HG03442 (cell line): ENCODE measurements at regions not wholly inside any gene's neighbourhood (a gene's known extent, or its start where the extent isn't known, plus 50 kb on each side); places are given as distances from the start of the nearest gene placed in this dataset.
"Not testable (repeated sequence)": the region's sequence is repeated elsewhere in the genome, so short reads cannot be mapped to it uniquely, and the experiment has no call there.

Experiments
- ATAC-seq: cut with Tn5 transposase; IDR thresholded peaks from one replicate; pipeline ENCODE4 v1.9.1; 2021; ENCODE audit warnings: mild to moderate bottlenecking, moderate library complexity; ENCODE audit not compliant: unreplicated experiment

GRCh38 chr10:117458571-117458970, 83.3 kb upstream of the PDZD8 start:
- ATAC-seq, result no peak

- no peak for ATAC-seq
Measured at GRCh38 chr10:117457932-117458331, 82.7 kb upstream of the PDZD8 start.

GRCh38 chr10:117457071-117457810, 82.0 kb upstream of the PDZD8 start:
- no peak for ATAC-seq

- ATAC-seq, result no peak
Measured at GRCh38 chr10:117455346-117455745, 80.1 kb upstream of the PDZD8 start.

- ATAC-seq, result no peak
Measured at GRCh38 chr10:117454502-117454901, 79.3 kb upstream of the PDZD8 start.

- ATAC-seq, result not testable (repeated sequence)
Measured at GRCh38 chr10:117453484-117453883, 78.2 kb upstream of the PDZD8 start.

GRCh38 chr10:117450940-117451339, 75.7 kb upstream of the PDZD8 start:
- ATAC-seq, result no peak

- no peak for ATAC-seq
Measured at GRCh38 chr10:117449636-117450035, 74.4 kb upstream of the PDZD8 start.

- no peak for ATAC-seq
Measured at GRCh38 chr10:117448802-117449201, 73.6 kb upstream of the PDZD8 start.

- no peak for ATAC-seq
Measured at GRCh38 chr10:117445992-117446391, 70.8 kb upstream of the PDZD8 start.

GRCh38 chr10:117444497-117445040, 69.3 kb upstream of the PDZD8 start:
- ATAC-seq, result no peak

GRCh38 chr10:117443686-117444041, 68.4 kb upstream of the PDZD8 start:
- ATAC-seq, result no peak

- peak; percentile 73 for ATAC-seq
Measured at GRCh38 chr10:117442944-117443685, 67.9 kb upstream of the PDZD8 start.

- no peak for ATAC-seq
Measured at GRCh38 chr10:117442521-117442920, 67.3 kb upstream of the PDZD8 start.

GRCh38 chr10:117441812-117442443, 66.7 kb upstream of the PDZD8 start:
- peak; percentile 67 for ATAC-seq

- no peak for ATAC-seq
Measured at GRCh38 chr10:117441361-117441760, 66.1 kb upstream of the PDZD8 start.

- ATAC-seq, result no peak
Measured at GRCh38 chr10:117439243-117439912, 64.1 kb upstream of the PDZD8 start.

- no peak for ATAC-seq
Measured at GRCh38 chr10:117432866-117433265, 57.6 kb upstream of the PDZD8 start.

GRCh38 chr10:117431160-117431559, 55.9 kb upstream of the PDZD8 start:
- no peak for ATAC-seq

GRCh38 chr10:117430535-117430934, 55.3 kb upstream of the PDZD8 start:
- ATAC-seq, result not testable (repeated sequence)

- no peak for ATAC-seq
Measured at GRCh38 chr10:117429643-117430265, 54.5 kb upstream of the PDZD8 start.
